GM23248 (cell line): ENCODE measurements at regions not wholly inside any gene's neighbourhood (a gene's known extent, or its start where the extent isn't known, plus 50 kb on each side); places are given as distances from the start of the nearest gene placed in this dataset.
"Not testable (repeated sequence)": the region's sequence is repeated elsewhere in the genome, so short reads cannot be mapped to it uniquely, and the experiment has no call there.

Experiments used
- DNase-seq: peaks from one replicate; pipeline ENCODE4 v3.0.0-alpha.2; 2015
- H2AFZ ChIP-seq: fragments of 200-600 bp; sonication (generic); 2 replicates; pipeline ENCODE4 v1.6.1; 2016; ENCODE audit warnings: antibody characterized with exemption
- H3F3A ChIP-seq: fragments of 200-600 bp; sonication (generic); 2 replicates; pipeline ENCODE4 v1.6.1; 2016; ENCODE audit warnings: mild to moderate bottlenecking, antibody characterized with exemption, mixed run types; ENCODE audit not compliant: insufficient read depth
- H3K27ac ChIP-seq: fragments of 200-600 bp; sonication (generic); 2 replicates; pipeline ENCODE4 v1.5.1; 2016; ENCODE audit warnings: mild to moderate bottlenecking
- H3K27me3 ChIP-seq: fragments of 200-600 bp; sonication (generic); replicated peaks from 2 replicates; pipeline ENCODE4 v1.6.1; 2016; ENCODE audit warnings: mild to moderate bottlenecking; ENCODE audit not compliant: insufficient read depth
- H3K36me3 ChIP-seq: fragments of 200-600 bp; sonication (generic); 2 replicates; pipeline ENCODE4 v1.6.1; 2016; ENCODE audit warnings: low read depth, mild to moderate bottlenecking
- H3K4me1 ChIP-seq: fragments of 200-600 bp; sonication (generic); 2 replicates; pipeline ENCODE4 v1.6.1; 2016; ENCODE audit warnings: mild to moderate bottlenecking; ENCODE audit not compliant: insufficient read depth
- H3K4me2 ChIP-seq: fragments of 200-600 bp; sonication (generic); one replicate; pipeline ENCODE4 v1.6.1; 2016; ENCODE audit warnings: mild to moderate bottlenecking; ENCODE audit not compliant: unreplicated experiment
- H3K4me3 ChIP-seq: fragments of 200-600 bp; sonication (generic); 2 replicates; pipeline ENCODE4 v1.5.1; 2016; ENCODE audit warnings: mild to moderate bottlenecking
- H3K79me2 ChIP-seq: fragments of 200-600 bp; sonication (generic); 2 replicates; pipeline ENCODE4 v1.6.1; 2016; ENCODE audit warnings: mild to moderate bottlenecking; ENCODE audit not compliant: insufficient read depth
- H3K9ac ChIP-seq: fragments of 200-600 bp; sonication (generic); 2 replicates; pipeline ENCODE4 v1.6.1; 2016; ENCODE audit warnings: mild to moderate bottlenecking
- H3K9me2 ChIP-seq: fragments of 200-600 bp; sonication (generic); 2 replicates; pipeline ENCODE4 v1.6.1; 2016; ENCODE audit warnings: mixed run types, mild to moderate bottlenecking, moderate library complexity; ENCODE audit not compliant: insufficient read depth
- H3K9me3 ChIP-seq: fragments of 200-600 bp; sonication (generic); one replicate; pipeline ENCODE4 v1.6.1; 2017; ENCODE audit warnings: low read depth
- H4K20me1 ChIP-seq: fragments of 200-600 bp; sonication (generic); 2 replicates; pipeline ENCODE4 v1.6.0; 2016; ENCODE audit not compliant: insufficient read depth
- EZH2 ChIP-seq: fragments of 200-600 bp; sonication (generic); IDR thresholded peaks from 2 replicates; pipeline ENCODE4 v1.6.1; 2018; ENCODE audit warnings: antibody characterized with exemption, mild to moderate bottlenecking; ENCODE audit not compliant: insufficient read depth, poor library complexity, severe bottlenecking
- EZH2phosphoT487 ChIP-seq: fragments of 200-600 bp; sonication (generic); IDR thresholded peaks from 2 replicates; pipeline ENCODE4 v1.6.1; 2018; ENCODE audit warnings: antibody characterized with exemption, moderate library complexity, mild to moderate bottlenecking, low read depth; ENCODE audit not compliant: insufficient read depth
- WGBS, 2 experiments: methylation state at CpG; one replicate each; pipeline ENCODE4 v1.1.6; 2015 to 2017; ENCODE audit warnings: low lambda C conversion rate in 2 of 2, low coverage in 1 of 2; ENCODE audit errors: missing lambda C conversion rate in 2 of 2; 5-methylcytosine and 5-hydroxymethylcytosine counted together
- in situ Hi-C: fragments of 300-500 bp; cut with MboI; formaldehyde crosslinking; loops from 2 replicates; pipeline ENCODE4 v1.15.0; 2020

DNA sequence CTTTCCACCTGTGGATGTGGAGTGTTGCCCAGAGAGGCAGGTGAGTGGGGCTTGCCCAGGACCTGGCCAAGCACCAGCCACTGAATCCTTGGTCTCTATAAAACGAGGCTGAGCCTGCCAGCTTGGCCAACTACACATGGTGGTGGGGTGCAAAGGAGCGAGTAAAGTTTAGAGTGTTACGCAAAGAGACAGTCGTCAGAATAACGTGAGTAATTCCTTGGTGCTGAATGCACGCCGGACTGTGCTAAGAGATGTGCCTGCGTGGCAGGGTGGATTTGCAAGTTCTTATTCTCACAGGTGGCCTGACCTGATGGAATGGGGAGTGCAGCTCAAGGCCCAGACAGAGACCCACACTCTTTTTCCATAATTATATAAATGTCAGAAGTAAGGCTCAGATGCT, 88.6 kb upstream of the B3GAT1 start:
- TF ChIP-seq EZH2 = no peak
- TF ChIP-seq EZH2phosphoT487 = no peak
- Histone ChIP-seq H3K9me2 (no peaks in the 10 kb centered on the region), H3K4me2 (no peak overlapping the region), H3F3A (no peaks in the 10 kb centered on the region), H3K4me1 (no peaks in the 10 kb centered on the region), H3K9ac (no peak overlapping the region), H4K20me1 (no peaks in the 10 kb centered on the region), H3K79me2 (no peaks in the 10 kb centered on the region), H3K9me3 (no peaks in the 10 kb centered on the region), H2AFZ (no peak overlapping the region), H3K36me3 (no peaks in the 10 kb centered on the region), H3K4me3 (no peak overlapping the region), H3K27ac (no peak overlapping the region), H3K27me3 (no peaks in the 10 kb centered on the region)
- WGBS, 2 experiments = 54 to 60% methylated on average over 8 of the region's 8 CpGs
- in situ Hi-C loops = no loop called here
- DNase-seq = no peak

DNA sequence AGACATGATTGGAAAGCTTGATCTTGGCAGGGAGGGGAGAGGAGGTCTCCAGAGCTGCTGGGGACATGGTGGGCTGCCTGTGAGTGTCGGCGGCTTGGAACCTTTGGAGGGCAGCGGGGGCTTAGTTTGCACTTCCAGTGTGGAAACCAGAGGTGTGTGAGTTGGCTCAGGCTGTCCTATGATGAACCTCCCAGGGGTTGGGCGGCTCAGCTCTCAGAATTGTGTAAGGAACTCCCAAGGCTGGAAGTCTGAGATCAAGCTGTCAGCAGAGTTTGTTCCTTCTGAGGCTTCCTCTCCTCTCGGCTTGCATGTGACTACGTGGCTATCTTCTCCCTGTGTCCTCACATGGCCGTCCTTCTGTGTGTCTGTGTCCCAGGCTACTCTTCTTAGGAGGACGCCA, 87.9 kb upstream of the B3GAT1 start:
- Histone ChIP-seq H3K27me3 (no peaks in the 10 kb centered on the region), H3K79me2 (no peaks in the 10 kb centered on the region), H4K20me1 (no peaks in the 10 kb centered on the region), H3K9me2 (no peaks in the 10 kb centered on the region), H2AFZ (no peak overlapping the region), H3K9ac (no peak overlapping the region), H3K4me2 (no peak overlapping the region), H3F3A (no peaks in the 10 kb centered on the region), H3K36me3 (no peaks in the 10 kb centered on the region), H3K9me3 (no peaks in the 10 kb centered on the region), H3K4me1 (no peaks in the 10 kb centered on the region), H3K27ac (no peak overlapping the region), H3K4me3 (no peak overlapping the region)
- no peak for DNase-seq
- in situ Hi-C loops = no loop called here
- TF ChIP-seq EZH2phosphoT487 (no peak), EZH2 (no peak)
- WGBS, 2 experiments = 23 to 29% methylated on average over 8 of the region's 8 CpGs

DNA sequence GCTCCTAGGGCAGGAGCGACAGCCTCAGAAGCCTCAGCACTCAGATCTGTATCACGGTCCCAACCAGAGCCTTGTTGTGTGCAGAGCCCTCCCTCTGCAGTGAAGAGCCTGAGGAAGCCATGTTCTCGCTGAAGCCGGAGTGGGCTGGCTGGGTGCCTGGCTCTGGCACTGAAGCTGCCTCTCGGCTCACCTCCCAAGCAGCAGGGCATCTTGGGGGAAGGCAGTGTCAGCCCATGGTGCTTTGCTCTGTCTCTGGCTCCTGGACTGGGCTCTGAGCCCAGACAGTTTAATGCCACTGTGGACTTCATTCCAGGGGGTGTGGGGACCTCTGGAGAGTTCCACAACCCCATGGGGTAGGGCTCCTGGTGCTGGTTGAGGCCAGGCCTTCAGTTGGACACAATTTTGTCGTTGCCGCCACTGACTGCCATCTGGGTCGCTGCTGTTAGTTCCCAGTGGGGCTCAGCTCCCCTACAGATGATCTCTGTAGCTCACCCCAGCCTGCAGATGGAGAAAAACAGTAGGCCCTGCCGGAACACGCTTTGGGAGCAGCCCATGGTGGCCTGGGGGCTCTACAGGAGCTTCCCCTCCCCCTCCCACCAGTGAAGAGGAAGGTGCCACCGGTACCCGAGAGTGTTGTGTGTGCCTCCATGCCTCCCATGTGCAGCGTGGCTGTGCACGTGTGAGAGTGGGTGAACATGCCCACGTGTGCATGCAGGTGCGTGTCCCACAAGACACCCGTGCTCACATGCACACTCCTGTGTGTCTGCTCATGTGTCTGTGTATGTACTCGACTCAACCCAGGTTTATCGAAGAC, 86.5 kb upstream of the B3GAT1 start:
- Histone ChIP-seq H3K27ac (no peak overlapping the region), H3K4me3 (no peak overlapping the region), H3F3A (no peaks in the 10 kb centered on the region), H3K4me2 (no peak overlapping the region), H4K20me1 (no peaks in the 10 kb centered on the region), H2AFZ (no peak overlapping the region), H3K4me1 (no peaks in the 10 kb centered on the region), H3K36me3 (no peaks in the 10 kb centered on the region), H3K9ac (no peak overlapping the region), H3K27me3 (no peaks in the 10 kb centered on the region), H3K79me2 (no peaks in the 10 kb centered on the region), H3K9me3 (no peaks in the 10 kb centered on the region), H3K9me2 (no peaks in the 10 kb centered on the region)
- no peak for DNase-seq
- TF ChIP-seq EZH2phosphoT487 (no peak), EZH2 (no peak)
- WGBS, 2 experiments = 37 to 42% methylated on average over 19 of the region's 19 CpGs
- in situ Hi-C loops = no loop called here

DNA sequence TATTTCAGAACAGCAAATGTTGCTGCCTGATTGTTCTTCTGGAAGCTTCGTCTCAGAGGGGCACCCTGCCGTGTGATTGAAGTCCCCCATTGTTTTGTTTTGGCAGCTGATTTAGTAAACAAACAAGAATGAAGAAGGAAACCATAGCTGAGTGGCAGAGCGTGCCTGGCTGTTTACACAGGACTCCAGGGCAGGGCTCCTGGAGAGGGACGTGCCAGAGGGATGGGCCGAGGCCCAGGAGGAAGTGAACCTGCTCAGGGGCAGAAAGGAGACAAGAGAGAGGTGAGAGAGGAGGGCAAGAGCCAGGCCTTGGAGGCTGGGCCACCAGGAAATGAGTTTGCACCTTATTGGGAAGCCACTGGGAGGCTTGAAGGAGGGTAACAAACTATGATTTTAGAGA, 85.5 kb upstream of the B3GAT1 start:
- H3K9me2 ChIP-seq = no peaks in the 10 kb centered on the region
- no peak for DNase-seq
- no peak overlapping the region for H3K27ac ChIP-seq
- H3K79me2 ChIP-seq = no peaks in the 10 kb centered on the region
- H4K20me1 ChIP-seq = no peaks in the 10 kb centered on the region
- no peak overlapping the region for H2AFZ ChIP-seq
- TF ChIP-seq EZH2phosphoT487 (no peak), EZH2 (no peak)
- no peaks in the 10 kb centered on the region for H3K4me1 ChIP-seq
- H3F3A ChIP-seq = no peaks in the 10 kb centered on the region
- H3K27me3 ChIP-seq = no peaks in the 10 kb centered on the region
- no peaks in the 10 kb centered on the region for H3K9me3 ChIP-seq
- no peaks in the 10 kb centered on the region for H3K36me3 ChIP-seq
- in situ Hi-C loops = no loop called here
- H3K4me2 ChIP-seq = no peak overlapping the region
- no peak overlapping the region for H3K9ac ChIP-seq
- H3K4me3 ChIP-seq = no peak overlapping the region
- 17 to 23% methylated on average over 5 of the region's 5 CpGs for WGBS, 2 experiments

DNA sequence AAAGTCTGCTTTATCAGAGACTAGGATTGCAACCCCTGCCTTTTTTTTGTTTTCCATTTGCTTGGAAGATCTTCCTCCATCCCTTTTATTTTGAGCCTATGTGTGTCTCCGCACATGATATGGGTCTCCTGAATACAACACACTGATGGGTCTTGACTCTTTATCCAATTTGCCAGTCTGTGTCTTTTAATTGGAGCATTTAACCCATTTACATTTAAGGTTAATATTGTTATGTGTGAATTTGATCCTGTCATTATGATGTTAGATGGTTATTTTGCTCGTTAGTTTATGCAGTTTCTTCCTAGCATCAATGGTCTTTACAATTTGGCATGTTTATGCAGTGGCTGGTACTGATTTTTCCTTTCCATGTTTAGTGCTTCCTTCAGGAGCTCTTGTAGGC, 84.0 kb upstream of the B3GAT1 start:
- H3K27me3 ChIP-seq, H3K9me3 ChIP-seq, in situ Hi-C loops, H2AFZ ChIP-seq, H3K9ac ChIP-seq, H3K4me3 ChIP-seq, H3K79me2 ChIP-seq, H3K4me2 ChIP-seq, DNase-seq, H3K27ac ChIP-seq, H3K36me3 ChIP-seq, H3F3A ChIP-seq, H3K9me2 ChIP-seq, H3K4me1 ChIP-seq, H4K20me1 ChIP-seq: not testable (repeated sequence)
- 22 to 23% methylated on average over 2 of the region's 2 CpGs for WGBS, 2 experiments

DNA sequence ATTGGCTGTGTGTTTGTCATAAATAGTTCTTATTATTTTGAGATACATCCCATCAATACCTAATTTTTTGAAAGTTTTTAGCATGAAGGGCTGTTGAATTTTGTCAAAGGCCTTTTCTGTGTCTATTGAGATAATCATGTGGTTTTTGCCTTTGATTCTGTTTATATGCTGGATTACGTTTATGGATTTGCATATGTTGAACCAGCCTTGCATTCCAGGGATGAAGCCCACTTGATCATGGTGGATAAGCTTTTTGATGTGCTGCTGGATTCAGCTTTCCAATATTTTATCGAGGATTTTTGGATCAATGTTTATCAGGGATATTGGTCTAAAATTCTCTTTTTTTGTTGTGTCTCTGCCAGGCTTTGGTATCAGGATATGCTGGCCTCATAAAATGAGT, 82.4 kb upstream of the B3GAT1 start:
- WGBS, 2 experiments = 2 to 10% methylated on average over 2 of the region's 2 CpGs
- H3K4me1 ChIP-seq, H4K20me1 ChIP-seq, in situ Hi-C loops, H3K79me2 ChIP-seq, H3F3A ChIP-seq, H3K27ac ChIP-seq, H3K27me3 ChIP-seq, H3K9ac ChIP-seq, H3K9me2 ChIP-seq, H2AFZ ChIP-seq, H3K4me3 ChIP-seq, DNase-seq, H3K36me3 ChIP-seq, H3K9me3 ChIP-seq, H3K4me2 ChIP-seq: not testable (repeated sequence)

DNA sequence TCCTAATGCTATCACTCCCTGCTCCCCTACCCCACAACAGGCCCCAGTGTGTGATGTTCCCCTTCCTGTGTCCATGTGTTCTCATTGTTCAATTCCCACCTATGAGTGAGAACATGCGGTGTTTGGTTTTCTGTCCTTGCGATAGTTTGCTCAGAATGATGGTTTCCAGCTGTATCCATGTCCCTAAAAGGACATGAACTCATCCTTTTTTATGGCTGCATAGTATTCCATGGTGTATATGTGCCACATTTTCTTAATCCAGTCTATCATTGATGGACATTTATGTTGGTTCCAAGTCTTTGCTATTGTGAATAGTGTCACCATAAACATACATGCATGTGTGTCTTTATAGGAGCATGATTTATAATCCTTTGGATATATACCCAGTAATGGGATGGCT, 80.4 kb upstream of the B3GAT1 start:
- H3K9ac ChIP-seq, H3K4me2 ChIP-seq, DNase-seq, H3K4me1 ChIP-seq, H3K79me2 ChIP-seq, H3K4me3 ChIP-seq, H3F3A ChIP-seq, in situ Hi-C loops, H3K9me2 ChIP-seq, H3K27ac ChIP-seq, H4K20me1 ChIP-seq, H3K27me3 ChIP-seq, H2AFZ ChIP-seq, H3K9me3 ChIP-seq, H3K36me3 ChIP-seq: not testable (repeated sequence)
- 64 to 67% methylated on average over 2 of the region's 2 CpGs for WGBS, 2 experiments
